Ovary (tissue), 7 donors: ENCODE measurements at regions not wholly inside any gene's neighbourhood (a gene's known extent, or its start where the extent isn't known, plus 50 kb on each side); places are given as distances from the start of the nearest gene placed in this dataset.

Experiments
- DNase-seq, 5 donors: peaks; one replicate each; pipeline ENCODE4 v3.0.0-alpha.2; 2019 to 2020
- H3K27ac ChIP-seq, 2 donors: fragments of 200-600 bp; one replicate each; pipeline versions ENCODE4 v1.5.1 to v1.8.0; 2019 to 2022
- H3K27me3 ChIP-seq: fragments of 200-600 bp; one replicate; pipeline ENCODE4 v1.8.0; 2022
- H3K36me3 ChIP-seq: fragments of 200-600 bp; sonication (generic); one replicate; pipeline ENCODE4 v1.5.1; 2019
- H3K4me1 ChIP-seq: one replicate; pipeline ENCODE4 v1.8.1; 2013; ENCODE audit warnings: mild to moderate bottlenecking, moderate library complexity; ENCODE audit not compliant: insufficient read depth
- H3K4me3 ChIP-seq: fragments of 200-600 bp; sonication (generic); one replicate; pipeline ENCODE4 v1.5.1; 2017
- H3K9me3 ChIP-seq, 2 donors: fragments of 200-600 bp in 1 of 2; sonication (generic) in 1 of 2; one replicate each; pipeline versions ENCODE4 v1.5.1 to v1.8.1; 2013 to 2019; ENCODE audit warnings: mild to moderate bottlenecking in 1 of 2, moderate library complexity in 1 of 2
- CTCF ChIP-seq, 3 donors: fragments of 450-650 bp in 2 of 3; fragments of 200-600 bp in 1 of 3; IDR thresholded peaks; one replicate each; pipeline versions ENCODE4 v1.5.1 to v1.8.0; 2016 to 2022; ENCODE audit warnings: antibody characterized with exemption in 3 of 3, mild to moderate bottlenecking in 1 of 3
- EP300 ChIP-seq: sonication (generic); formaldehyde crosslinking; IDR thresholded peaks from one replicate; pipeline ENCODE4 v1.6.1; 2017; ENCODE audit warnings: antibody characterized with exemption
- POLR2A ChIP-seq: fragments of 450-650 bp; IDR thresholded peaks from one replicate; pipeline ENCODE4 v1.6.1; 2017; ENCODE audit warnings: antibody characterized with exemption, mild to moderate bottlenecking, moderate library complexity
- WGBS, 3 donors: extraction: QIAGEN DNeasy Blood & Tissue Kit in 1 of 3; methylation state at CpG; one replicate each; pipeline versions ENCODE4 v1.1.5 to v1.1.7; 2013 to 2017; 5-methylcytosine and 5-hydroxymethylcytosine counted together
- intact Hi-C, 4 donors: fragments of 100-400 bp; cut with DNase I; formaldehyde crosslinking; loops; one replicate each; pipeline versions ENCODE4 v1.11.0 to v1.15.1; 2022 to 2023
- donor health status: DM: no; HTN: no; CAD: no; lungs with moderate emphysema.
- donor health status: DM: no; HTN: no; CAD: no.
- donor health status: Bipolar disorder and iron deficiency.
- donor health status: DM: no; HTN: no; CAD: no.
- donor health status: DM: yes; HTN: yes; CAD: no.

GRCh38 chr13:110097013-110097412, 209.9 kb downstream of the COL4A1 start:
- no peak for DNase-seq
- no peaks in the 10 kb centered on the region for H3K36me3 ChIP-seq
- TF ChIP-seq EP300 = no peak
- no peak for TF ChIP-seq CTCF (IDR thresholded peaks at IDR 0.05)
- no peak for TF ChIP-seq POLR2A
- H3K27me3 ChIP-seq = no peaks in the 10 kb centered on the region
- 89 to 94% (median 89%) methylated on average over 5 of the region's 5 CpGs for WGBS, 3 donors
- H3K4me1 ChIP-seq = peaks cover 1% of the 10 kb centered on the region
- no peak overlapping the region for H3K27ac ChIP-seq
- no peaks in the 10 kb centered on the region for H3K9me3 ChIP-seq
- H3K4me3 ChIP-seq = no peak overlapping the region
- intact Hi-C loops = loop anchor here in 1 of 4 donors (5.0 kb wide), 1 partner anchor 940 kb away; no protein-coding TSS in a partner anchor

- no peaks in the 10 kb centered on the region for H3K36me3 ChIP-seq
- H3K4me1 ChIP-seq = peaks cover 1% of the 10 kb centered on the region
- WGBS, 3 donors = 52 to 100% (median 100%) methylated on average over 1 of the region's 1 CpG
- no peak overlapping the region for H3K27ac ChIP-seq
- no peaks in the 10 kb centered on the region for H3K27me3 ChIP-seq
- no peaks in the 10 kb centered on the region for H3K9me3 ChIP-seq
- no peak overlapping the region for H3K4me3 ChIP-seq
- DNase-seq = no peak
- TF ChIP-seq EP300 (no peak), POLR2A (no peak), CTCF (IDR thresholded peaks at IDR 0.05) (no peak)
- intact Hi-C loops = no loop called here
Measured at GRCh38 chr13:110092831-110093247, 214.1 kb downstream of the COL4A1 start.

GRCh38 chr13:110089815-110090214, 217.1 kb downstream of the COL4A1 start:
- Histone ChIP-seq H3K27me3 (no peaks in the 10 kb centered on the region), H3K27ac (no peak overlapping the region), H3K9me3 (no peaks in the 10 kb centered on the region), H3K36me3 (no peaks in the 10 kb centered on the region), H3K4me3 (no peak overlapping the region), H3K4me1 (peaks cover 1% of the 10 kb centered on the region)
- intact Hi-C loops = no loop called here
- TF ChIP-seq EP300 (no peak), CTCF (IDR thresholded peaks at IDR 0.05) (no peak), POLR2A (no peak)
- WGBS, 3 donors = 69 to 81% (median 76%) methylated on average over 4 of the region's 4 CpGs
- no peak for DNase-seq

- Histone ChIP-seq H3K4me1 (peaks cover 1% of the 10 kb centered on the region), H3K27me3 (no peaks in the 10 kb centered on the region), H3K4me3 (no peak overlapping the region), H3K27ac (no peak overlapping the region), H3K9me3 (no peaks in the 10 kb centered on the region), H3K36me3 (no peaks in the 10 kb centered on the region)
- intact Hi-C loops = no loop called here
- no peak for TF ChIP-seq POLR2A
- no peak for TF ChIP-seq CTCF (IDR thresholded peaks at IDR 0.05)
- TF ChIP-seq EP300 = no peak
- DNase-seq = no peak
Measured at GRCh38 chr13:110089100-110089499, 217.9 kb downstream of the COL4A1 start.

GRCh38 chr13:110073982-110074381, 233.0 kb downstream of the COL4A1 start:
- H3K36me3 ChIP-seq = no peaks in the 10 kb centered on the region
- H3K4me1 ChIP-seq = no peaks in the 10 kb centered on the region
- TF ChIP-seq POLR2A (no peak), CTCF (IDR thresholded peaks at IDR 0.05) (no peak)
- no peaks in the 10 kb centered on the region for H3K9me3 ChIP-seq
- no peak overlapping the region for H3K4me3 ChIP-seq
- H3K27ac ChIP-seq = no peak overlapping the region
- intact Hi-C loops = no loop called here
- WGBS, 3 donors = 76 to 86% (median 84%) methylated on average over 6 of the region's 6 CpGs
- DNase-seq = no peak
- no peaks in the 10 kb centered on the region for H3K27me3 ChIP-seq
